ENCODE measurements at regions not wholly inside any gene's neighbourhood (a gene's known extent, or its start where the extent isn't known, plus 50 kb on each side); places are given as distances from the start of the nearest gene placed in this dataset.

GRCh38 chr1:164225011-164225410 is 334.0 kb upstream of the PBX1 start:
- DNase-seq, result no peak
- ATAC-seq (ENCODE audit: low read depth in 2 of 2), result no peak
- no peak overlapping the region for H3K4me3 Mint-ChIP-seq
- no peaks in the 10 kb centered on the region for H3K4me1 Mint-ChIP-seq
- peaks cover 0 to 9% (median 5%) of the 10 kb centered on the region in 7 donors for H3K9me3 Mint-ChIP-seq
- H3K27me3 Mint-ChIP-seq, result no peaks in the 10 kb centered on the region
- H3K36me3 Mint-ChIP-seq, result no peaks in the 10 kb centered on the region
- H3K27ac Mint-ChIP-seq, result no peak overlapping the region

- H3K4me1 Mint-ChIP-seq, result no peaks in the 10 kb centered on the region
- ATAC-seq (ENCODE audit: low read depth in 2 of 2) (no peak), DNase-seq (no peak)
- H3K27me3 Mint-ChIP-seq, result no peaks in the 10 kb centered on the region
- H3K9me3 Mint-ChIP-seq, result peaks cover 0 to 10% (median 5%) of the 10 kb centered on the region in 7 donors
- H3K4me3 Mint-ChIP-seq, result peak overlapping the region in 1 of 8 donors; percentile 0
- H3K27ac Mint-ChIP-seq, result no peak overlapping the region
- no peaks in the 10 kb centered on the region for H3K36me3 Mint-ChIP-seq
Measured at GRCh38 chr1:164226977-164227376, 332.0 kb upstream of the PBX1 start.

GRCh38 chr1:164228928-164229327 is 330.1 kb upstream of the PBX1 start:
- Mint-ChIP-seq H3K27me3 (no peaks in the 10 kb centered on the region), H3K4me1 (no peaks in the 10 kb centered on the region), H3K36me3 (no peaks in the 10 kb centered on the region), H3K27ac (no peak overlapping the region), H3K9me3 (peaks cover 0 to 10% (median 4%) of the 10 kb centered on the region in 7 donors), H3K4me3 (no peak overlapping the region)
- DNase-seq, result no peak
- ATAC-seq (ENCODE audit: low read depth in 2 of 2), result no peak

GRCh38 chr1:164233149-164233548 is 325.8 kb upstream of the PBX1 start:
- ATAC-seq (ENCODE audit: low read depth in 2 of 2), result no peak
- Mint-ChIP-seq H3K27ac (no peak overlapping the region), H3K27me3 (no peaks in the 10 kb centered on the region), H3K36me3 (no peaks in the 10 kb centered on the region), H3K9me3 (peaks cover 0 to 7% (median 4%) of the 10 kb centered on the region in 7 donors), H3K4me1 (no peaks in the 10 kb centered on the region), H3K4me3 (no peak overlapping the region)
- DNase-seq, result no peak

GRCh38 chr1:164240081-164240480 is 318.9 kb upstream of the PBX1 start:
- DNase-seq (no peak), ATAC-seq (ENCODE audit: low read depth in 2 of 2) (no peak)
- no peak overlapping the region for H3K4me3 Mint-ChIP-seq
- no peaks in the 10 kb centered on the region for H3K36me3 Mint-ChIP-seq
- peaks cover 0 to 5% (median 2%) of the 10 kb centered on the region in 7 donors for H3K9me3 Mint-ChIP-seq
- H3K27me3 Mint-ChIP-seq, result no peaks in the 10 kb centered on the region
- H3K4me1 Mint-ChIP-seq, result no peaks in the 10 kb centered on the region
- no peak overlapping the region for H3K27ac Mint-ChIP-seq

- Mint-ChIP-seq H3K27me3 (no peaks in the 10 kb centered on the region), H3K9me3 (peaks cover 4 to 38% (median 15%) of the 10 kb centered on the region in 7 donors)
- no peak for ATAC-seq (ENCODE audit: low read depth in 2 of 2)
Measured at GRCh38 chr1:164250365-164250764, 308.6 kb upstream of the PBX1 start.

GRCh38 chr1:164256456-164256855 is 302.5 kb upstream of the PBX1 start:
- no peak overlapping the region for H3K4me3 Mint-ChIP-seq
- ATAC-seq (ENCODE audit: low read depth in 2 of 2) (no peak), DNase-seq (no peak)
- peaks cover 7 to 28% (median 16%) of the 10 kb centered on the region in 7 donors for H3K9me3 Mint-ChIP-seq
- H3K36me3 Mint-ChIP-seq, result no peaks in the 10 kb centered on the region
- no peaks in the 10 kb centered on the region for H3K4me1 Mint-ChIP-seq
- no peaks in the 10 kb centered on the region for H3K27me3 Mint-ChIP-seq
- no peak overlapping the region for H3K27ac Mint-ChIP-seq

More at GRCh38 chr1:164250365-164250764, 308.6 kb upstream of the PBX1 start:
- Mint-ChIP-seq H3K4me1 (no peaks in the 10 kb centered on the region), H3K4me3 (no peak overlapping the region), H3K36me3 (no peaks in the 10 kb centered on the region), H3K27ac (no peak overlapping the region)
- DNase-seq, result no peak

- Mint-ChIP-seq H3K27me3 (no peaks in the 10 kb centered on the region), H3K4me3 (no peak overlapping the region), H3K4me1 (no peaks in the 10 kb centered on the region), H3K9me3 (peaks cover 0 to 7% (median 4%) of the 10 kb centered on the region in 7 donors), H3K27ac (no peak overlapping the region), H3K36me3 (no peaks in the 10 kb centered on the region)
- no peak for ATAC-seq (ENCODE audit: low read depth in 2 of 2)
- no peak for DNase-seq
Measured at GRCh38 chr1:164261691-164262240, 297.2 kb upstream of the PBX1 start.

- no peak overlapping the region for H3K27ac Mint-ChIP-seq
- peaks cover 0 to 7% (median 0%) of the 10 kb centered on the region in 7 donors for H3K9me3 Mint-ChIP-seq
- ATAC-seq (ENCODE audit: low read depth in 2 of 2) (no peak), DNase-seq (no peak)
- no peaks in the 10 kb centered on the region for H3K36me3 Mint-ChIP-seq
- no peak overlapping the region for H3K4me3 Mint-ChIP-seq
- H3K4me1 Mint-ChIP-seq, result no peaks in the 10 kb centered on the region
- no peaks in the 10 kb centered on the region for H3K27me3 Mint-ChIP-seq
Measured at GRCh38 chr1:164263540-164263939, 295.4 kb upstream of the PBX1 start.

GRCh38 chr1:164265232-164265631 is 293.8 kb upstream of the PBX1 start:
- Mint-ChIP-seq H3K4me1 (no peaks in the 10 kb centered on the region), H3K27me3 (no peaks in the 10 kb centered on the region), H3K4me3 (no peak overlapping the region), H3K9me3 (peaks cover 0 to 7% (median 0%) of the 10 kb centered on the region in 7 donors), H3K27ac (no peak overlapping the region), H3K36me3 (no peaks in the 10 kb centered on the region)
- no peak for ATAC-seq (ENCODE audit: low read depth in 2 of 2)
- no peak for DNase-seq

- no peaks in the 10 kb centered on the region for H3K4me1 Mint-ChIP-seq
Measured at GRCh38 chr1:164272156-164272555, 286.8 kb upstream of the PBX1 start.

GRCh38 chr1:164296172-164296571 is 262.8 kb upstream of the PBX1 start:
- no peaks in the 10 kb centered on the region for H3K27me3 Mint-ChIP-seq
- DNase-seq, result no peak
- ATAC-seq (ENCODE audit: low read depth in 2 of 2), result no peak
- H3K4me3 Mint-ChIP-seq, result no peak overlapping the region
- H3K27ac Mint-ChIP-seq, result no peak overlapping the region
- no peaks in the 10 kb centered on the region for H3K36me3 Mint-ChIP-seq
- no peaks in the 10 kb centered on the region for H3K4me1 Mint-ChIP-seq
- peaks cover 1 to 16% (median 8%) of the 10 kb centered on the region in 7 donors for H3K9me3 Mint-ChIP-seq

More at GRCh38 chr1:164272156-164272555, 286.8 kb upstream of the PBX1 start:
- no peaks in the 10 kb centered on the region for H3K27me3 Mint-ChIP-seq
- no peak overlapping the region for H3K4me3 Mint-ChIP-seq
- ATAC-seq (ENCODE audit: low read depth in 2 of 2), result no peak
- H3K36me3 Mint-ChIP-seq, result no peaks in the 10 kb centered on the region
- H3K27ac Mint-ChIP-seq, result no peak overlapping the region
- peaks cover 0 to 13% (median 4%) of the 10 kb centered on the region in 7 donors for H3K9me3 Mint-ChIP-seq
- no peak for DNase-seq

- Mint-ChIP-seq H3K4me3 (no peak overlapping the region), H3K27me3 (no peaks in the 10 kb centered on the region), H3K27ac (no peak overlapping the region), H3K9me3 (peaks cover 0 to 12% (median 4%) of the 10 kb centered on the region in 7 donors), H3K4me1 (no peaks in the 10 kb centered on the region), H3K36me3 (no peaks in the 10 kb centered on the region)
- no peak for ATAC-seq (ENCODE audit: low read depth in 2 of 2)
- no peak for DNase-seq
Measured at GRCh38 chr1:164308101-164308500, 250.9 kb upstream of the PBX1 start.

GRCh38 chr1:164310166-164310565 is 248.8 kb upstream of the PBX1 start:
- H3K27ac Mint-ChIP-seq, result no peak overlapping the region
- H3K27me3 Mint-ChIP-seq, result no peaks in the 10 kb centered on the region
- H3K36me3 Mint-ChIP-seq, result no peaks in the 10 kb centered on the region
- no peak for DNase-seq
- H3K9me3 Mint-ChIP-seq, result peaks cover 0 to 6% (median 0%) of the 10 kb centered on the region in 7 donors
- no peak overlapping the region for H3K4me3 Mint-ChIP-seq
- ATAC-seq (ENCODE audit: low read depth in 2 of 2), result no peak
- H3K4me1 Mint-ChIP-seq, result no peaks in the 10 kb centered on the region

- no peaks in the 10 kb centered on the region for H3K4me1 Mint-ChIP-seq
- H3K9me3 Mint-ChIP-seq, result peaks cover 0 to 3% (median 0%) of the 10 kb centered on the region in 7 donors
- no peaks in the 10 kb centered on the region for H3K27me3 Mint-ChIP-seq
- ATAC-seq (ENCODE audit: low read depth in 2 of 2) (no peak), DNase-seq (no peak)
- no peak overlapping the region for H3K27ac Mint-ChIP-seq
- no peak overlapping the region for H3K4me3 Mint-ChIP-seq
- H3K36me3 Mint-ChIP-seq, result no peaks in the 10 kb centered on the region
Measured at GRCh38 chr1:164311377-164311776, 247.6 kb upstream of the PBX1 start.

Data from naive B cell (primary cell).